Activated CD4-positive, alpha-beta memory T cell treated with anti-CD3 and anti-CD28 coated beads for 36 hours (primary cell): ENCODE measurements at regions not wholly inside any gene's neighbourhood (a gene's known extent, or its start where the extent isn't known, plus 50 kb on each side); places are given as distances from the start of the nearest gene placed in this dataset.

ENCODE experiments used
- CTCF ChIA-PET: fragments of 350-600 bp; sonication (Branson Sonifier 250); formaldehyde crosslinking; loops from one replicate; lab custom pipeline; 2021; ENCODE audit warnings: antibody characterized with exemption, inconsistent platforms; lab: Charles Lee
- POLR2A ChIA-PET: fragments of 350-600 bp; sonication (Branson Sonifier 250); formaldehyde crosslinking; loops from one replicate; lab custom pipeline; 2021; ENCODE audit warnings: antibody characterized with exemption; lab: Charles Lee
- DNase-seq: peaks from one replicate; pipeline ENCODE4 v3.0.0-alpha.2; 2020
- H3K27ac Mint-ChIP-seq: one replicate; pipeline ENCODE4 v1.8.0; 2021; ENCODE audit warnings: mixed read lengths
- H3K27me3 Mint-ChIP-seq: one replicate; pipeline ENCODE4 v1.8.0; 2021; ENCODE audit warnings: mixed read lengths
- H3K36me3 Mint-ChIP-seq: one replicate; pipeline ENCODE4 v1.8.0; 2021; ENCODE audit warnings: mixed read lengths
- H3K4me1 Mint-ChIP-seq: one replicate; pipeline ENCODE4 v1.8.0; 2021; ENCODE audit warnings: low read depth, mixed read lengths
- H3K4me3 Mint-ChIP-seq: one replicate; pipeline ENCODE4 v1.8.0; 2021; ENCODE audit warnings: mild to moderate bottlenecking, mixed read lengths
- H3K9me3 Mint-ChIP-seq: one replicate; pipeline ENCODE4 v1.8.0; 2021; ENCODE audit warnings: mixed read lengths
- intact Hi-C: fragments of 100-400 bp; cut with micrococcal nuclease; formaldehyde crosslinking; loops from one replicate; pipeline ENCODE4 v1.15.1; 2023

- Mint-ChIP-seq H3K27ac (no peak overlapping the region), H3K27me3 (peaks cover 2% of the 10 kb centered on the region), H3K36me3 (no peaks in the 10 kb centered on the region), H3K4me3 (no peak overlapping the region), H3K9me3 (no peaks in the 10 kb centered on the region), H3K4me1 (no peaks in the 10 kb centered on the region)
- DNase-seq, result no peak
- intact Hi-C loops, result no loop called here
- CTCF ChIA-PET, result no interaction called here
- POLR2A ChIA-PET, result no interaction called here
Observed at GRCh38 chr4:41331224-41331623, 74.5 kb downstream of the UCHL1 start.

GRCh38 chr4:41332510-41333054 lies 75.9 kb downstream of the UCHL1 start:
- Mint-ChIP-seq H3K9me3 (no peaks in the 10 kb centered on the region), H3K27ac (no peak overlapping the region), H3K4me1 (no peaks in the 10 kb centered on the region), H3K36me3 (no peaks in the 10 kb centered on the region), H3K4me3 (no peak overlapping the region), H3K27me3 (peaks cover 2% of the 10 kb centered on the region)
- no peak for DNase-seq
- intact Hi-C loops, result no loop called here
- CTCF ChIA-PET, result no interaction called here
- POLR2A ChIA-PET, result no interaction called here

- Mint-ChIP-seq H3K27me3 (peaks cover 2% of the 10 kb centered on the region), H3K9me3 (peaks cover 2% of the 10 kb centered on the region), H3K4me1 (no peaks in the 10 kb centered on the region), H3K36me3 (no peaks in the 10 kb centered on the region), H3K27ac (no peak overlapping the region), H3K4me3 (no peak overlapping the region)
- intact Hi-C loops, result no loop called here
- ChIA-PET CTCF (no interaction called here), POLR2A (no interaction called here)
- DNase-seq, result no peak
Observed at GRCh38 chr4:41334182-41334581, 77.5 kb downstream of the UCHL1 start.

- Mint-ChIP-seq H3K4me1 (no peaks in the 10 kb centered on the region), H3K27ac (no peak overlapping the region), H3K4me3 (no peak overlapping the region), H3K27me3 (no peaks in the 10 kb centered on the region), H3K36me3 (no peaks in the 10 kb centered on the region), H3K9me3 (peaks cover 5% of the 10 kb centered on the region)
- POLR2A ChIA-PET, result no interaction called here
- intact Hi-C loops, result no loop called here
- CTCF ChIA-PET, result no interaction called here
- DNase-seq, result no peak
Observed at GRCh38 chr4:41339812-41340809, 83.4 kb downstream of the UCHL1 start.

GRCh38 chr4:41346306-41347061 lies 89.8 kb downstream of the UCHL1 start:
- no peaks in the 10 kb centered on the region for H3K9me3 Mint-ChIP-seq
- intact Hi-C loops, result no loop called here
- no peak overlapping the region for H3K4me3 Mint-ChIP-seq
- CTCF ChIA-PET, result no interaction called here
- POLR2A ChIA-PET, result interaction anchor here (1.0 kb wide), 1 partner anchor 21 kb away, joined by 3 read pairs; no protein-coding TSS in a partner anchor
- H3K4me1 Mint-ChIP-seq, result no peaks in the 10 kb centered on the region
- H3K27ac Mint-ChIP-seq, result no peak overlapping the region
- DNase-seq, result no peak
- no peaks in the 10 kb centered on the region for H3K36me3 Mint-ChIP-seq
- peaks cover 5% of the 10 kb centered on the region for H3K27me3 Mint-ChIP-seq

- no peaks in the 10 kb centered on the region for H3K4me1 Mint-ChIP-seq
- intact Hi-C loops, result no loop called here
- no peak for DNase-seq
- POLR2A ChIA-PET, result no interaction called here
- H3K27me3 Mint-ChIP-seq, result peaks cover 5% of the 10 kb centered on the region
- no peaks in the 10 kb centered on the region for H3K36me3 Mint-ChIP-seq
- no peak overlapping the region for H3K4me3 Mint-ChIP-seq
- CTCF ChIA-PET, result no interaction called here
- peaks cover 2% of the 10 kb centered on the region for H3K9me3 Mint-ChIP-seq
- no peak overlapping the region for H3K27ac Mint-ChIP-seq
Observed at GRCh38 chr4:41349021-41349420, 92.3 kb downstream of the UCHL1 start.

GRCh38 chr4:41358647-41359421 lies 102.1 kb downstream of the UCHL1 start:
- H3K9me3 Mint-ChIP-seq, result no peaks in the 10 kb centered on the region
- POLR2A ChIA-PET, result no interaction called here
- CTCF ChIA-PET, result no interaction called here

GRCh38 chr4:41359422-41359775 lies 102.7 kb downstream of the UCHL1 start:
- Mint-ChIP-seq H3K9me3 (no peaks in the 10 kb centered on the region), H3K27me3 (peaks cover 38% of the 10 kb centered on the region), H3K4me3 (no peak overlapping the region), H3K27ac (no peak overlapping the region), H3K36me3 (no peaks in the 10 kb centered on the region), H3K4me1 (no peaks in the 10 kb centered on the region)
- intact Hi-C loops, result no loop called here
- DNase-seq, result no peak
- CTCF ChIA-PET, result no interaction called here
- POLR2A ChIA-PET, result no interaction called here

More at GRCh38 chr4:41358647-41359421, 102.1 kb downstream of the UCHL1 start:
- no peak overlapping the region for H3K4me3 Mint-ChIP-seq
- peaks cover 38% of the 10 kb centered on the region for H3K27me3 Mint-ChIP-seq
- no peak overlapping the region for H3K27ac Mint-ChIP-seq
- H3K4me1 Mint-ChIP-seq, result no peaks in the 10 kb centered on the region
- intact Hi-C loops, result no loop called here
- no peaks in the 10 kb centered on the region for H3K36me3 Mint-ChIP-seq
- DNase-seq, result no peak

- intact Hi-C loops, result no loop called here
- H3K36me3 Mint-ChIP-seq, result no peaks in the 10 kb centered on the region
Observed at GRCh38 chr4:41359836-41360213, 103.1 kb downstream of the UCHL1 start.

GRCh38 chr4:41360214-41360920 lies 103.6 kb downstream of the UCHL1 start:
- intact Hi-C loops, result no loop called here
- CTCF ChIA-PET, result no interaction called here
- Mint-ChIP-seq H3K27me3 (peaks cover 42% of the 10 kb centered on the region), H3K27ac (no peak overlapping the region), H3K36me3 (no peaks in the 10 kb centered on the region), H3K4me3 (no peak overlapping the region), H3K9me3 (no peaks in the 10 kb centered on the region), H3K4me1 (no peaks in the 10 kb centered on the region)
- no peak for DNase-seq
- POLR2A ChIA-PET, result no interaction called here

More at GRCh38 chr4:41359836-41360213, 103.1 kb downstream of the UCHL1 start:
- ChIA-PET CTCF (no interaction called here), POLR2A (no interaction called here)
- Mint-ChIP-seq H3K4me3 (no peak overlapping the region), H3K27ac (no peak overlapping the region), H3K4me1 (no peaks in the 10 kb centered on the region), H3K27me3 (peaks cover 39% of the 10 kb centered on the region), H3K9me3 (no peaks in the 10 kb centered on the region)
- DNase-seq, result no peak

GRCh38 chr4:41360921-41361793 lies 104.4 kb downstream of the UCHL1 start:
- no peak for DNase-seq
- no peak overlapping the region for H3K4me3 Mint-ChIP-seq
- peaks cover 42% of the 10 kb centered on the region for H3K27me3 Mint-ChIP-seq
- H3K4me1 Mint-ChIP-seq, result no peaks in the 10 kb centered on the region
- H3K9me3 Mint-ChIP-seq, result no peaks in the 10 kb centered on the region
- CTCF ChIA-PET, result no interaction called here
- no peak overlapping the region for H3K27ac Mint-ChIP-seq
- intact Hi-C loops, result no loop called here
- no peaks in the 10 kb centered on the region for H3K36me3 Mint-ChIP-seq
- POLR2A ChIA-PET, result no interaction called here
